RWPE1 (cell line): ENCODE measurements at regions not wholly inside any gene's neighbourhood (a gene's known extent, or its start where the extent isn't known, plus 50 kb on each side); places are given as distances from the start of the nearest gene placed in this dataset.

ENCODE experiments used
- CTCF ChIA-PET: fragments of 350-600 bp; sonication (Branson Sonifier 250); formaldehyde crosslinking; extraction: SDS; loops from one replicate; lab custom pipeline; 2021; lab: Yijun Ruan, JAX
- POLR2A ChIA-PET: fragments of 400-600 bp; formaldehyde crosslinking; extraction: SDS; loops from one replicate; lab custom pipeline; 2020; ENCODE audit warnings: antibody characterized with exemption; ENCODE audit not compliant: low non-redundant PET; lab: Yijun Ruan, JAX
- DNase-seq: peaks from one replicate; pipeline ENCODE4 v3.0.0; 2012; ENCODE audit warnings: low spot score
- H3K27ac ChIP-seq: fragments of 450-650 bp; 2 replicates; pipeline ENCODE4 v1.5.1; 2017
- TF ChIP-seq, protein P1 (sequence below): fragments of 450-650 bp; conservative IDR thresholded peaks from 2 replicates; pipeline ENCODE4 v1.5.1; 2017; ENCODE audit warnings: low read depth, mild to moderate bottlenecking

DNA sequence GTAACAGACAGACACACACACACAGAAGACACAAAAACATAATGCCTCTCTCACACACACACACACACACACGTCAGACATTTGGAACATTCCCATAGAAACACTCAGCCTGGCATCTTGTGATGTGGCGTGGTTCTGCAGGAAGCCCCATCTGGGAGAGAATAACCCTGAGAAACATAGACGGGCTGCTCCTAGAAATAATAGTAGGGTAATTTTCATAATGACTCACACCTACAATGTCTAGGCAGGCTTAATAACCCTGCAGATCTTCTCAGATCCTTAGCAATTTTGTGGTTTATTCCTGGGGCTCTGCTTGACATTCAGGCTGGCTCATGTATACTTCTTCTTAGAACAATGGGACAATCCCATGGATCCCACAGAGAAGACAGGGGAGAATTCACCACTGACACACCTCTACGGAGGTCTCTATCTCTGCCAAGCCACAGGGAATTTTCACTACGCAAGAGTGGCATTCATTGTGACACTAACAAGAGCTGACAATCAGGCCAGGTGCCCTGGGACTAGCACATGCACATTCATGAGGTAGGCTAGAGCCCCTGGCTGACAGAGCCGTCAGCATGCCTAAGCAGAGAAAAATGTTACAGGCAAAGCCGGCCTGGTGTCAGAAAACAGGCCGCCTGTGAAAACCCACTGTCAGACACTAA lies 631.5 kb upstream of the TSPY4 start:
- no peak overlapping the region for H3K27ac ChIP-seq
- TF ChIP-seq, protein P1, sequence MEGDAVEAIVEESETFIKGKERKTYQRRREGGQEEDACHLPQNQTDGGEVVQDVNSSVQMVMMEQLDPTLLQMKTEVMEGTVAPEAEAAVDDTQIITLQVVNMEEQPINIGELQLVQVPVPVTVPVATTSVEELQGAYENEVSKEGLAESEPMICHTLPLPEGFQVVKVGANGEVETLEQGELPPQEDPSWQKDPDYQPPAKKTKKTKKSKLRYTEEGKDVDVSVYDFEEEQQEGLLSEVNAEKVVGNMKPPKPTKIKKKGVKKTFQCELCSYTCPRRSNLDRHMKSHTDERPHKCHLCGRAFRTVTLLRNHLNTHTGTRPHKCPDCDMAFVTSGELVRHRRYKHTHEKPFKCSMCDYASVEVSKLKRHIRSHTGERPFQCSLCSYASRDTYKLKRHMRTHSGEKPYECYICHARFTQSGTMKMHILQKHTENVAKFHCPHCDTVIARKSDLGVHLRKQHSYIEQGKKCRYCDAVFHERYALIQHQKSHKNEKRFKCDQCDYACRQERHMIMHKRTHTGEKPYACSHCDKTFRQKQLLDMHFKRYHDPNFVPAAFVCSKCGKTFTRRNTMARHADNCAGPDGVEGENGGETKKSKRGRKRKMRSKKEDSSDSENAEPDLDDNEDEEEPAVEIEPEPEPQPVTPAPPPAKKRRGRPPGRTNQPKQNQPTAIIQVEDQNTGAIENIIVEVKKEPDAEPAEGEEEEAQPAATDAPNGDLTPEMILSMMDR = no peak
- DNase-seq = no peak
- ChIA-PET CTCF (no interaction called here), POLR2A (no interaction called here)

DNA sequence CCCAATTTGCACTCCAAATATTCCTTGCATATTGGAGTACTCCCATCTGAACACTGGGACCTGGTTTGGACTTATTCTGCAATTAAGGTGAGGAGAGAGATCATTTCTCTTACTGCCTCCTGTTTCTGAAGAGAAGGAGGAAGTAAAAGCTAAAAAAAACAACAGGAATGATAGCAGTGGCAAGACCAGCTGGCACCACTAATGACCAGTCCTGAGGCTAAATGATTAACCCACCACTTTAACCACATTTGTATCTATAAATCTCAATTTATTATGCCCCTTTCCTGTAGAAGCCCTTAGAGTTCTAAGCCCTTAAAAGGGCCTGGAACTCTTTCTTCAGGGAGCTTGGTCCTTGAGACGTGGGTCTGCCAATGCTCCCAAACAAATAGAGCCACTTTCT lies 625.0 kb upstream of the TSPY4 start:
- H3K27ac ChIP-seq = no peak overlapping the region
- POLR2A ChIA-PET = no interaction called here
- TF ChIP-seq, protein P1 = no peak
- no peak for DNase-seq
- CTCF ChIA-PET = no interaction called here

DNA sequence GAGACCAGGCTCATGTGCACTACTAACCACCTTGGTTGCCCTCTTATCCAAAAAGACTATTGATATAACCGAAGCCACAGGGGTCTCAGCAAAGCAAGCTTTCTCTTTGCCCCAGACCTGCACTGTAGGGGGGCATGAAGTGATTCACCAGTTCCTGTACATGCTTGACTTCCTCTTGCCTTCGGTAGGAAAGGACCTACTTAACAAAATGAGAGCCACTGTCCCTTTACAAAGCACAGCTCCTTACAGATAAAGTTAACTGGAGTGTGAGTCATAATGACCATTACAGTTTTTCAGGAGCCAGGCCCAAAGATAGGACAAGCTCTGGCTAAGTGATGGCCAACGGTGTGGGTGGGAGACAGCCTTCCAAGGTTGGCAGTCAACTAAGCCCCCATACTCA lies 622.0 kb upstream of the TSPY4 start:
- TF ChIP-seq, protein P1 = no peak
- ChIA-PET CTCF (no interaction called here), POLR2A (no interaction called here)
- no peak overlapping the region for H3K27ac ChIP-seq
- DNase-seq = no peak

DNA sequence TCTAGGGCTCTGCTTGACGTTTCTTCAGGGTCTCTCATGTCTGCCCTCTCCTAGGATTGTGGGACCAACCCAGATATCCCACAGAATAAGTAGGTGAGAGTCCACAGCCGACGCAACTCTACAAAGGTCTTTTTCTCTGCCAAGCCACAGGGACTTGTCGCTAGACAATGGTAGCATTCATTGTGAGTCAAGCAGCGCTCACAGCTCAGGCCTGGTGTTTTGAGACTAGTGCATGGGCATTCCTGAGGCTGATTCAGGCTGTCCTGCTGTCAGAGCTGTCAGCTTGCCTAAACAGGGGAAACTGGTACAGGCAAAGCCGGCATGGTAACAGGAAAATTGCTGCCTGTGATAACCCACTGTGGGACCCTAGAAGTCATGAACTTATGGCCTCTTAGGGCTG lies 610.6 kb upstream of the TSPY4 start:
- H3K27ac ChIP-seq = no peak overlapping the region
- TF ChIP-seq, protein P1 = no peak
- ChIA-PET POLR2A (no interaction called here), CTCF (no interaction called here)
- no peak for DNase-seq

DNA sequence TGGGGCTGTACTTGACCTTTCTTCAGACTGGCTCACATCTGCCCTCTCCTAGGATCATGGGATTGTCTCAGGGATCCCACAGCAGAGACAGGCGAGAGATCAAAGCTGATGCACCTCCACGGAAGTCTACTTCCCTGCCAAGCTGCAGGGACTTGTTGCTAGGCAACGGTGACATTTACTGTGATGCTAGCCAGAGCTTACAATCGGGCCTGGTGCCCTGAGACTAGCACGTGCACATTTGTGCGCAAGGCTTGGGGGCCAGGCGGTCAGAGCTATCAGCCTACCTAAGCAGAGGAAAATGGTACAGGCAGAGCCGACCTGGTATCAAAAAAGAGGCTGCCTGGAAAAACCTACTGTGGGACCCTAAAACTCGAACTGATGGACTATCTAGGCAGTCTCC lies 607.3 kb upstream of the TSPY4 start:
- ChIA-PET POLR2A (no interaction called here), CTCF (no interaction called here)
- H3K27ac ChIP-seq = no peak overlapping the region
- TF ChIP-seq, protein P1 = no peak
- no peak for DNase-seq

DNA sequence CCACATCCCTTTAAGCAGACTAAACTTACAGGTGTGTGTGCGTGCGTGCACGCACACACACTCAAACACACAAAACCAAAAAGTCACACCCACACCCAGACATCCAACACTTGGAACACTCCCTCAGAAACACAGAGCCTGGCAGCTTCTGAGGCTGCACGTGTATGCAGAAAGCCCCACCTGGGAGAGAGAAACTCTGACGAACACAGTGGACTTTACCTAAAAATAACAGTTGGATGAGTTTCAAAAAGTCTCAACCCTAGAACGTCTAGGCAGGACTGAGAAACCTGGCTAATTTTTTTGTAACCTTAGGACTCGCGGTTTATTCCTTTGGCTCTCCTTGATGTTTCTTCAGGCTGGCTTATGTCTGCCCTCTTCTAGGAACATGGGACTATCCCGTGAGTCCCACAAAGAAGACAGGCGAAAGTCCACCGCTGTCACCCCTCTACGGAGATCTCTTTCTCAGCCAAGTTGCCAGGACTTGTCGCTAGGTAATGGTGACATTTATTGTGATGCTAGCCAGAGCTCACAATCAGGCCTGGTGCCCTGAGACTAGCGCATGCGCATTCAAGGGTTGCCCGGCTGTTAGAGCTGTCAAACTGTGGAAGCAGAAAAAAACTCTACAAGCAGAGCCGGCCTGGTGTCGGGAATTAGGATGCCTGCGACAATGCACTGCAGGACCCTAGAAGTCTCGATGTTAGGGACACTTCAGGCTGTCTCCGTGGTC lies 595.8 kb upstream of the TSPY4 start:
- no peak for DNase-seq
- ChIA-PET CTCF (no interaction called here), POLR2A (no interaction called here)
- TF ChIP-seq, protein P1 = no peak
- no peak overlapping the region for H3K27ac ChIP-seq
